Activated CD4-positive, alpha-beta T cell treated with anti-CD3 and anti-CD28 coated beads, Interleukin-2, amount 10 ng/mL, durations not matched to agents 7 days and 5 days (primary cell): ENCODE measurements at regions not wholly inside any gene's neighbourhood (a gene's known extent, or its start where the extent isn't known, plus 50 kb on each side); places are given as distances from the start of the nearest gene placed in this dataset.
"Not testable (repeated sequence)": the region's sequence is repeated elsewhere in the genome, so short reads cannot be mapped to it uniquely, and the experiment has no call there.

ENCODE experiments used
- CTCF ChIA-PET: fragments of 350-600 bp; sonication (Branson Sonifier 250); formaldehyde crosslinking; loops from one replicate; lab custom pipeline; 2021; ENCODE audit warnings: antibody characterized with exemption; lab: Charles Lee
- POLR2A ChIA-PET: fragments of 350-600 bp; sonication (Branson Sonifier 250); formaldehyde crosslinking; loops from one replicate; lab custom pipeline; 2021; ENCODE audit warnings: antibody characterized with exemption; lab: Charles Lee
- DNase-seq: peaks from one replicate; pipeline ENCODE4 v3.0.0-alpha.2; 2020
- H3K27ac Mint-ChIP-seq: one replicate; pipeline ENCODE4 v1.8.0; 2021; ENCODE audit warnings: mild to moderate bottlenecking, moderate library complexity, mixed read lengths
- H3K27me3 Mint-ChIP-seq: one replicate; pipeline ENCODE4 v1.8.0; 2021; ENCODE audit warnings: mixed read lengths
- H3K36me3 Mint-ChIP-seq: one replicate; pipeline ENCODE4 v1.8.0; 2021; ENCODE audit warnings: low read depth, mixed read lengths
- H3K4me1 Mint-ChIP-seq: one replicate; pipeline ENCODE4 v1.8.0; 2021; ENCODE audit warnings: mixed read lengths
- H3K4me3 Mint-ChIP-seq: one replicate; pipeline ENCODE4 v1.8.0; 2021; ENCODE audit warnings: mild to moderate bottlenecking, moderate library complexity, mixed read lengths
- H3K9me3 Mint-ChIP-seq: one replicate; pipeline ENCODE4 v1.8.0; 2021; ENCODE audit warnings: mixed read lengths

GRCh38 chr5:163735069-163735468, 229.7 kb downstream of the MAT2B start:
- Mint-ChIP-seq H3K4me3 (no peak overlapping the region), H3K27me3 (no peaks in the 10 kb centered on the region), H3K9me3 (no peaks in the 10 kb centered on the region), H3K36me3 (no peaks in the 10 kb centered on the region), H3K27ac (no peak overlapping the region), H3K4me1 (no peaks in the 10 kb centered on the region)
- CTCF ChIA-PET, result no interaction called here
- POLR2A ChIA-PET, result no interaction called here
- no peak for DNase-seq

DNA sequence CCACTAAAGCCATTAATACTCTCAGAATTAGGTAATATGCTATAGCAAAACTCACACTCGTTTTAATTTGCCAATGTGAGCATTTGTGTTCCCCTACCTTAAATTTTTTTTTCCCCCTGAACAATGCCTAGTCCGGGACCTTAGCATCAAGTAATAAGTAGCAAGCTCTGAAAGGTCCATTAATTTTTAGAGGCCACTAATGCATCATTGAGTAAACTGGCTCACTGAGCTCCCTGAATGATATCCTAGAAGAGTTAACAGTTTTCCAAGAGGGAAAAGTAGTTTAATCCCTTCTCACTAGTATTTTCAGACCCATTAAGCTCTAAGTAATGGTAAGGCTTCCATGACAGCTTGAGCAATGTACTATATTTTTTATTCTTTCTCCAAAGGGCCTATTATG, 242.2 kb downstream of the MAT2B start:
- no peak for DNase-seq
- H3K9me3 Mint-ChIP-seq, result peaks cover 2% of the 10 kb centered on the region
- H3K27me3 Mint-ChIP-seq, result no peaks in the 10 kb centered on the region
- no peaks in the 10 kb centered on the region for H3K4me1 Mint-ChIP-seq
- H3K27ac Mint-ChIP-seq, result no peak overlapping the region
- ChIA-PET POLR2A (no interaction called here), CTCF (interaction anchor here (0.6 kb wide), 1 partner anchor 56 kb away, joined by 5 read pairs; no protein-coding TSS in a partner anchor)
- no peaks in the 10 kb centered on the region for H3K36me3 Mint-ChIP-seq
- no peak overlapping the region for H3K4me3 Mint-ChIP-seq

- CTCF ChIA-PET, result no interaction called here
- no peak overlapping the region for H3K27ac Mint-ChIP-seq
- peaks cover 2% of the 10 kb centered on the region for H3K9me3 Mint-ChIP-seq
- no peak for DNase-seq
- no peaks in the 10 kb centered on the region for H3K36me3 Mint-ChIP-seq
- no peaks in the 10 kb centered on the region for H3K27me3 Mint-ChIP-seq
- POLR2A ChIA-PET, result no interaction called here
- H3K4me1 Mint-ChIP-seq, result no peaks in the 10 kb centered on the region
- no peak overlapping the region for H3K4me3 Mint-ChIP-seq
Measured at GRCh38 chr5:163748934-163749333, 243.5 kb downstream of the MAT2B start.

DNA sequence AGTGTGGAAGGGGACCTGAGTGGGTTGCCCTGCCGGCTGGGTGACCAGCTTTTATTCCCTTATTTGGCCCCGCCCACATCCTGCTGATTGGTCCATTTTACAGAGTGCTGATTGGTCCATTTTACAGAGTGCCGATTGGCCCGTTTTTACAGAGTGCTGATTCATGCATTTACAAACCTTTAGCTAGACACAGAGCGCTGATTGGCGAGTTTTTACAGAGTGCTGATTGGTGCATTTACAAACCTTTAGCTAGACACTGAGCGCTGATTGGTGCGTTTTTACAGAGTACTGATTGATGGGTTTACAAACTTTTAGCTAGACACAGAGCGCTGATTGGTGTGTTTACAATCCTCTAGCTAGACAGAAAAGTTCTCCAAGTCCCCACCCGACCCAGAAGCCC, 245.0 kb downstream of the MAT2B start:
- CTCF ChIA-PET, H3K27me3 Mint-ChIP-seq, H3K4me1 Mint-ChIP-seq, H3K4me3 Mint-ChIP-seq, H3K9me3 Mint-ChIP-seq, H3K27ac Mint-ChIP-seq, POLR2A ChIA-PET, DNase-seq, H3K36me3 Mint-ChIP-seq: not testable (repeated sequence)

DNA sequence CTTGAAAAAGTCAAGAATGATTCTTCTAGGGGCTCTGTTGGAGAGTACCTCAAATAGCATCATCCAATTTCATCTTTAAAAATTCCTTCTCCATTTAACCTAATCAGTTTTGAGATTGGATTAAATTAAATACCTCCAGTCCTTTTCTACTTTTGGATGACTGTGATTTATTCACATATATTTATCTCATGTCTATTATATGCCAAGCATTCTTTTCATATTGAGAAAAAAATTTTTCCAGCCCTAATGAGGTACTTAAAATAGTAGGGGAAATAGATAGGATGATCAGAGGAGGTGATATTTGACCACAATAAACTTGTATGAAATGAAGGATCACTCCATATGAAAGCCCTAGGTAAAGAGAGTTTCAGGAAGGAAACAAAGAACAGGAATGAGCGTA, 250.1 kb downstream of the MAT2B start:
- CTCF ChIA-PET, result no interaction called here
- H3K36me3 Mint-ChIP-seq, result no peaks in the 10 kb centered on the region
- no peak for DNase-seq
- peaks cover 3% of the 10 kb centered on the region for H3K9me3 Mint-ChIP-seq
- H3K4me1 Mint-ChIP-seq, result no peaks in the 10 kb centered on the region
- no peak overlapping the region for H3K4me3 Mint-ChIP-seq
- H3K27me3 Mint-ChIP-seq, result no peaks in the 10 kb centered on the region
- POLR2A ChIA-PET, result no interaction called here
- H3K27ac Mint-ChIP-seq, result no peak overlapping the region

DNA sequence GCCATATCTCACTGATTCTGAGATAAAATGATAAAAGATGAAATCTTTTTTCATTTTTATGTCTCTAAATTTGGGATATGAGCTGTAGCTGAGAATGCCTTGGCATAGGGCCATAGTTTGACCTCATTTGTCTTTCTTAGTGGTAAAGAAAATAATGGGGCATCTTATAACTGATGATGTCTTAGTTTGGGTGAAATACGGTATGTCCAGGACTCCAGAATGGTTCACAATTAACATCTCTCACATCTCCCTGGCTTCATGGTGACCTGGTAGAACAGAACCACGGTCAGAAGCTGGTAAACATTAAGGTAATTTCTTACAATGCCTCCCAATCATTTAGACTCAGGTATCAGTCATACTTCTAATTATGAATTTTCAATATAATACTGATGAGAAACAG, 250.8 kb downstream of the MAT2B start:
- no peak overlapping the region for H3K4me3 Mint-ChIP-seq
- H3K36me3 Mint-ChIP-seq, result no peaks in the 10 kb centered on the region
- ChIA-PET POLR2A (no interaction called here), CTCF (no interaction called here)
- no peak for DNase-seq
- no peak overlapping the region for H3K27ac Mint-ChIP-seq
- no peaks in the 10 kb centered on the region for H3K4me1 Mint-ChIP-seq
- H3K27me3 Mint-ChIP-seq, result no peaks in the 10 kb centered on the region
- peaks cover 3% of the 10 kb centered on the region for H3K9me3 Mint-ChIP-seq

DNA sequence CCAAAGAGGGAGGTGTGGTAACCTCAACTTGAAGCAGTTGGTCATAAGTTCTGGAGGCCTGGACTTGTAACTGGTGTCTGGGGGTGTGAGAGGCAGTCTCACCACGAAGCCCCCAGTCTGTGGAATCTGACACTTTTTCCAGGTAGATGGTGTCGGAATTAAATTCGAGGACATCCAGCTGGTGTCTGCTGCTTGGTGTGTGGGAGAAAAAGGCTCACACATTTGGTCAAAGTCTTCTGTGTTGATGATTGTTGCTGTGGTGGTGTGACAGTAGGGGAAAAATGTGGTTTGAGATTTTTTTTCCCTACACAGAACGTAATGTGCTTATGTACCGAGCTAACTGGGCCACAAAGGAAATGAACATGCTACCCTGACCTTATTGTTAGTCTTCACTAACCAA, 251.9 kb downstream of the MAT2B start:
- Mint-ChIP-seq H3K4me1 (no peaks in the 10 kb centered on the region), H3K36me3 (no peaks in the 10 kb centered on the region), H3K9me3 (peaks cover 3% of the 10 kb centered on the region), H3K27ac (no peak overlapping the region), H3K27me3 (no peaks in the 10 kb centered on the region), H3K4me3 (no peak overlapping the region)
- POLR2A ChIA-PET, result no interaction called here
- CTCF ChIA-PET, result no interaction called here
- no peak for DNase-seq

- ChIA-PET POLR2A (interaction anchor here (0.7 kb wide), 1 partner anchor 1709 kb away, joined by 3 read pairs; no protein-coding TSS in a partner anchor), CTCF (no interaction called here)
- no peak overlapping the region for H3K4me3 Mint-ChIP-seq
- peaks cover 3% of the 10 kb centered on the region for H3K9me3 Mint-ChIP-seq
- H3K27me3 Mint-ChIP-seq, result no peaks in the 10 kb centered on the region
- DNase-seq, result no peak
- no peak overlapping the region for H3K27ac Mint-ChIP-seq
- H3K4me1 Mint-ChIP-seq, result no peaks in the 10 kb centered on the region
- no peaks in the 10 kb centered on the region for H3K36me3 Mint-ChIP-seq
Measured at GRCh38 chr5:163758283-163758711, 252.9 kb downstream of the MAT2B start.

DNA sequence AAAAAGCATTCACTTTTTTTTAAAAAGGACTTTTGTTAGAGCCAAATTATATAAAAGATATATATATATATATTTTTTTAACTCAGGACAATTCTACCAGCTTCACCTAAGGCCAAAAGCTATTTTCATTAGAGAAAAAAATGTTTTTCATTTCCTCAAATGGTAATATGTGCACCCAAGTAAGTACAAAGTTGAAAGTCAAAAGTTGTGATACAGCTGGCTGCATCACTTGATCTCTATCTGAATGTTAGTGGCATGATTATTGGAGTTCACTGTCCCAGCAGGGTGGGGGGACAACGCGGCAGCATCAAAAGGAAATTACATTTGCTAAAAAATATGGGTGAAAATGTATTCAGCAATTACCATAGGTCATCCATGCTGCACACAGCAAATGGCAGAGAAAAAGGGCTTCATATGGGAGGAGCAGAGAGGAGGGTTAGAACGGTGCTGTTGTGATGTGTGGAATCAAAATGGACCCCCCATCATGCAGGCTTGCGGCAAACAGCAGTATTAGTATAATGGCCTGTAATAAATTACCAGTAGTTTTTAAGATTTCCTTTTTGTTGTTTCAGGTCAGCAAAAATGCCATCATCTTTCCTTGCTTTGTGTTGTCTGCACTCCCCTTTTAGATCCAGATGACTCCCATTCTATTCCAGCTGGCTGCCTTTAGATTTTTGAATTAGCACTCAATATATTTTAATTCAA, 253.7 kb downstream of the MAT2B start:
- no peaks in the 10 kb centered on the region for H3K36me3 Mint-ChIP-seq

DNA sequence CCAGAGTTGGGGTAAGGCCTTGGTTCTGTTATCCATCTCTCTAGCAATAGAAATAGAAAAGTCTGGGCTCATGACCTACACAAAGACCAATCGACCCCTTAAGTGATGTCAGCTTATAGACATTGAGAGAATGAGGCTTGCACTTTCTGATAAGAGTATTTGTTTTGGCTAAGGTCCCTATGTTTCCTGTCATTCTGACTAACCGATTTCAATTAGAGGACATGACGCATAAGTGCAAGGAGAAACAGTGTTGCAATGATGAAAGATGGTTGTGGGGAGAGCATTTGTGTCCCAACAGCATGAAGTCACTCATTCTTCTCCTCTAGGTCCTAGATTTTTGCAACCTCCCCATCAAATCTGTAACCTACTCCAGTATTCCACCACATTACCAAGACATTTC, 255.1 kb downstream of the MAT2B start:
- POLR2A ChIA-PET, result no interaction called here
- H3K27ac Mint-ChIP-seq, result no peak overlapping the region
- H3K27me3 Mint-ChIP-seq, result no peaks in the 10 kb centered on the region
- no peak overlapping the region for H3K4me3 Mint-ChIP-seq
- CTCF ChIA-PET, result no interaction called here
- no peaks in the 10 kb centered on the region for H3K36me3 Mint-ChIP-seq
- no peaks in the 10 kb centered on the region for H3K9me3 Mint-ChIP-seq
- no peak for DNase-seq
- H3K4me1 Mint-ChIP-seq, result no peaks in the 10 kb centered on the region

More for the DNA sequence above, 253.7 kb downstream of the MAT2B start:
- H3K9me3 Mint-ChIP-seq, result peaks cover 3% of the 10 kb centered on the region
- H3K4me3 Mint-ChIP-seq, result no peak overlapping the region
- ChIA-PET POLR2A (interaction anchor here (0.7 kb wide), 1 partner anchor 1710 kb away, joined by 3 read pairs; no protein-coding TSS in a partner anchor), CTCF (no interaction called here)
- no peaks in the 10 kb centered on the region for H3K4me1 Mint-ChIP-seq
- DNase-seq, result no peak
- no peak overlapping the region for H3K27ac Mint-ChIP-seq
- H3K27me3 Mint-ChIP-seq, result no peaks in the 10 kb centered on the region

DNA sequence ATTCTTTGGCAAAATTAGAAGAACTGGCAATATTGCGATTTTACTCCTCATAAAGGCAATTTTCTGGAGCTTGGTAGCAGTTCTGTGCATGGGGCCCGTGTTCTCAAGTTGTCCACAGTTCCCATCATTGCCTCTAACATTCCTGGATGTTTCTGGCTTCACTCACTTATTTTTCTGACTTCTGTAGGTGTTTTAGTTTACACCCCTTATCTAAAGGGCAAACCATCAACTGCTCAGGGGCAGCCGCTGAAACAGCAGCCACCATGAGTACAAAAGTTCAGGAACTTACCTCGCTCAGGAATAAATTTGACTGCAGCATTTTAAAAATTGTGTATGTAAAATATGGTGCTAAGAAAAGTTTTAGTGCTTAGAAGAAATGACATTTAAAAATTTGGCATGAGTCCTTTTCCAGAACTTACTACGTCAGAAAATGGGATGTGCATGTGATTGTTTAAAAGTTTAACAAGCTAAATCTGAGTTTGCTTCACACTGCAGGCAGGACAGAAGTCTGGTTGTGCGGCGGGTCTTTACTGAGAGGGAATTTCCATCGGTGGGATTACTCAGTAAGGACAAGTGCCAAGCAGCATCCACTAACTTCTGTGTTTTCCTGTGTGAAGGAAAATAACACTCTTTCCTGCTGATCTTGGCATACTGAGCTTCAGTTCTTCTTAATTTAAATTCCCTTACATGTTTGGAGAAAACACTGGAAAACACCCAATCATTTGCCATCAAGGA, 261.7 kb downstream of the MAT2B start:
- H3K4me1 Mint-ChIP-seq, result no peaks in the 10 kb centered on the region
- H3K27me3 Mint-ChIP-seq, result no peaks in the 10 kb centered on the region
- H3K4me3 Mint-ChIP-seq, result no peak overlapping the region
- H3K27ac Mint-ChIP-seq, result no peak overlapping the region
- no peaks in the 10 kb centered on the region for H3K9me3 Mint-ChIP-seq
- no peaks in the 10 kb centered on the region for H3K36me3 Mint-ChIP-seq
- POLR2A ChIA-PET, result no interaction called here
- CTCF ChIA-PET, result no interaction called here
- no peak for DNase-seq

GRCh38 chr5:163770625-163771024, 265.2 kb downstream of the MAT2B start:
- no peak overlapping the region for H3K4me3 Mint-ChIP-seq
- H3K4me1 Mint-ChIP-seq, result no peaks in the 10 kb centered on the region
- no peaks in the 10 kb centered on the region for H3K27me3 Mint-ChIP-seq
- no peaks in the 10 kb centered on the region for H3K36me3 Mint-ChIP-seq
- no peak for DNase-seq
- CTCF ChIA-PET, result no interaction called here
- no peak overlapping the region for H3K27ac Mint-ChIP-seq
- H3K9me3 Mint-ChIP-seq, result no peaks in the 10 kb centered on the region
- POLR2A ChIA-PET, result no interaction called here

DNA sequence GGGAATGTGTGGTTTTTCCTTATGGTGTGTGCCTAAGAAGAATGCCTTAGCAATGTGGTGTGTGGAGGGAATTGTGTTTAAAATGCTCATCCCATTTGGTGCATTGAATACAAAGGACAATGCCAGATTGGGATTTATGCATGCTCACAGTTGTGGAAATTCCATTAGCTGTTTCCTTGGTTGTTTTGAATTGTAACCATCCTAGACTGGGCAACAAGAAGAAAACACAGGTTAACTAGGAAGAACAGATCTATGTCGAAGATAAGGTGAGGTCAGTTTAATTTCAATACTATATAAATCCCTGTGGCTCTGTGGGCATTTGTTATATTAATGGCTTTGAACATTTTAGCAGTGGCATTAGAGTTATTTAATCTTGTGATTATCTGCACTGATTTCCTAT, 266.8 kb downstream of the MAT2B start:
- ChIA-PET POLR2A (no interaction called here), CTCF (no interaction called here)
- H3K27me3 Mint-ChIP-seq, result no peaks in the 10 kb centered on the region
- H3K27ac Mint-ChIP-seq, result no peak overlapping the region
- no peaks in the 10 kb centered on the region for H3K36me3 Mint-ChIP-seq
- no peak overlapping the region for H3K4me3 Mint-ChIP-seq
- H3K9me3 Mint-ChIP-seq, result no peaks in the 10 kb centered on the region
- no peak for DNase-seq
- H3K4me1 Mint-ChIP-seq, result no peaks in the 10 kb centered on the region
